ENCODE measurements at regions not wholly inside any gene's neighbourhood (a gene's known extent, or its start where the extent isn't known, plus 50 kb on each side); places are given as distances from the start of the nearest gene placed in this dataset.

DNA sequence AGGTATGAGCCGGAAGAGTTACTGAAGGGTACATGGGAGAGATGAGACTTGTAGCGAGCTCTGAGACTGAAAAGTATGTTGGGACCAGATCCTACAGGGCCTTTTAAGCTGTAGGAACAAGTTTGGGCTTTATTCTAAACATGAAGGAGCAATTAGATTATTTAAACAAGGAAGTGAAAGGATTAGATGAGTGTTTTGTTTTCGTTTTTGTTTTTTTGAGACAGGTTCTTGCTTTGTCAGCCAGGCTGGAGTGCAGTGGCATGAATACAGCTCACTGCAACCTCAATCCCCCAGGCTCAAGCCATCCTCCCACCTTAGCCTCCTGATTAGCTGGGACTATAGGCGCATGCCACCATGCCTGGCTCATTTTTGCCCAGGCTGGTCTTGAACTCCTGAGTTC lies 110.7 kb downstream of the C1D start:
- in situ Hi-C loops (cut with MboI; ENCODE audit: low pct_unique_long_range_greater_than_20kb in 2 of 9, low sequenced_read_pairs in 9 of 9, unreplicated experiment in 9 of 9), result no loop called here
- Histone ChIP-seq H3K4me1 (replicated peaks in 1 of 2) (peaks cover 9 to 24% of the 10 kb centered on the region in 2 donors), H3K4me3 (no peak overlapping the region), H3K27ac (no peak overlapping the region)
- ATAC-seq (replicated peaks in 6 of 8), result no peak
- WGBS, 10 experiments, result 50 to 100% (median 83%) methylated on average over 1 to 4 of the region's 4 CpGs; no CpG with 5 or more reads in 1 of the 10 experiments

DNA sequence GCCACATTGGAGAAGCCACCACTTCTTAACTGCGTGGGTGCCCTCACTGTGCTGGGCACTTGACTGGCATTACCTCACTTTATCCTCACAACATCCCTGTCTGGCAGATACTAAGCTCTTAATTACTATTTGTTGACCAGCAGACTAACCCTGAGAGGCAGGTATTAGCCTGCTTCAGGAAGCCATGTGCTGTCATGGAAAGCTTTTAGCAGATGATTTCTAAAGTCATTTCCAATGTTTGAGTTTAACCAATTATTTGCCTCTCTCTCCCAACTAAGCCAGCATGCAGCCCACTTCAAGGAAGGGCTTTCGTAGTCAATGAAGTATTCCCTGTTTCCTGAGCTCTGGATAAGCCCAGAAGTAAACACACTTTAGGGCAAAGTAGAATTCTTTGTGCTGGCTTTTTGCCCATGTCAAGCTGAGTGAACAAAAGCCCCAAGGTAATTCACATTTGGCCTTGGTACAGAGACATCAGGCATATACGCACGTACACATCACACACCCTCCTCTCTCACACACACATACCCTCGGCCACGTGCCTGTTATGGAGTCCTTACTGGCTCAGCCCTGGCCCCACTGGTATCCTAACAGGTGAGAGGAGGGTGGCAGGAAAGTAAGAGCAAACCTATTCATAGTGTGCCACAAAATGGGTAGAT lies 108.6 kb downstream of the C1D start:
- ATAC-seq (replicated peaks in 6 of 8), result peak in 1 of 8 experiments; percentile 21
- H3K4me3 ChIP-seq, result no peak overlapping the region
- WGBS, 10 experiments, result 45 to 100% (median 81%) methylated on average over 1 to 6 of the region's 6 CpGs; no CpG with 5 or more reads in 3 of the 10 experiments
- H3K4me1 ChIP-seq (replicated peaks in 1 of 2), result peaks cover 10 to 26% of the 10 kb centered on the region in 2 donors
- H3K27ac ChIP-seq, result no peak overlapping the region
- in situ Hi-C loops (cut with MboI; ENCODE audit: low pct_unique_long_range_greater_than_20kb in 2 of 9, low sequenced_read_pairs in 9 of 9, unreplicated experiment in 9 of 9), result no loop called here

DNA sequence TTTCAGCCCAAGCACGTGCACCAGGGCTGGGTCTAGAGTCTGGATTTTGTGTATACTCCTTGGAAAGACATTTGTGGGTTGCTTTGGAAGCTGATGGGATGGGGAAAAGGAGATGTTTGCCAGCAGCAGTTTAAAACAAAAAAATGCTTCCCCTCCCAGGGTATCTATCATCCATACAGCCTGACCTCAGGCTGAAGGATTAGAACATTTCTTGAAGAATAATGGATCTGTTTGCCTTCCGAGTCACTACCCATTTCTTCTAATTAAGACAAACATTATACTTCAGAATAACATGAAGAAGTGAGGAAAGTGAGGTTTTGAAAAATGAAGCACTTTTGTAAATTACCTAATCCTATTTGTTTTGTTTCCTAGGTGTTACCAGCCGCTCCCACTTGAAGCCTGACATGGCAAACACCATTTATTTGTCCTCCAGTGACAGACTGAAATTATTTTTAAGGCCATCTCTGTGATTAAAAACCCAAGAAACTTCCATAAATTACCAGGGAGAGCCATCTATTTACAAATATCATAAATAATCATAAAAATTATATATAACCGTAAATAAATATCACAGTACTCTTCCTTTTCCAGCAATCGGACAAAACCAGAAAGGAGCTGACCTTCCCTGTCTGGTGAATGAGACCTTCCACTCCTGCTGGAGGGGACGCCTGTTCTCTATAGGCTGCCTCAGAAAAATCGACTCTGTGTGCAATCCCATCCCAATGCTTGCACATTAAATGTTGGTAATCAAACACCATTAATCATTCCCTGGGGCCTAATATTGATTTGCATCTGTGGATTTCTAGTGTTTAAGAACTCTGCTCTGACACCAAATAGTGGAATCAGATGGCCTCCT lies 106.8 kb downstream of the C1D start:
- 60 to 85% (median 73%) methylated on average over 1 to 7 of the region's 7 CpGs for WGBS, 10 experiments
- peaks cover 10 to 31% of the 10 kb centered on the region in 2 donors for H3K4me1 ChIP-seq (replicated peaks in 1 of 2)
- peak in 5 of 8 experiments; percentile 80 to 83 (median 81) for ATAC-seq (replicated peaks in 6 of 8)
- in situ Hi-C loops (cut with MboI; ENCODE audit: low pct_unique_long_range_greater_than_20kb in 2 of 9, low sequenced_read_pairs in 9 of 9, unreplicated experiment in 9 of 9), result no loop called here
- peak overlapping the region in 1 of 2 donors; percentile 31 for H3K27ac ChIP-seq
- no peak overlapping the region for H3K4me3 ChIP-seq

DNA sequence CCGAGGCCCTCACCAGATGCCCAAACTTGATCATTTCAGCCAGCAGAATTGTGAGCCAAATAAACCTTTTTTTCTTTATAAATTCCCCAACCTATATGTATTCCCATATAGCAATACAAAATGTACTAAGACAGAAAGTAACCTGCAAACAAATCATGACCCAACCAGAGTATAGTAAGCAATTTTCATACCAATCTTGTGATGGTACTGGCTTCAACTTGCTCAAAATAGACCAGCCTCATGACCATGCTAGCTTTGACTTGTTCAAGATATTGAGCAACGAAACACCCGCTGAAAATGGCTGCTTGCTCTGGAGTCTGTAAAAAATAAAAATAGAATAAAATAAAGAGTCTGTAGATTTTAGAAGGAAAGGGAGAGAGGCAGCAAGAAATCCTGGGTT lies 97.6 kb downstream of the C1D start:
- H3K4me3 ChIP-seq, result no peak overlapping the region
- H3K27ac ChIP-seq, result no peak overlapping the region
- no peaks in the 10 kb centered on the region for H3K4me1 ChIP-seq (replicated peaks in 1 of 2)
- in situ Hi-C loops (cut with MboI; ENCODE audit: low pct_unique_long_range_greater_than_20kb in 2 of 9, low sequenced_read_pairs in 9 of 9, unreplicated experiment in 9 of 9), result no loop called here
- ATAC-seq (replicated peaks in 6 of 8), result no peak
- WGBS, 10 experiments, result 74 to 100% (median 94%) methylated on average over 1 to 3 of the region's 3 CpGs; no CpG with 5 or more reads in 1 of the 10 experiments

DNA sequence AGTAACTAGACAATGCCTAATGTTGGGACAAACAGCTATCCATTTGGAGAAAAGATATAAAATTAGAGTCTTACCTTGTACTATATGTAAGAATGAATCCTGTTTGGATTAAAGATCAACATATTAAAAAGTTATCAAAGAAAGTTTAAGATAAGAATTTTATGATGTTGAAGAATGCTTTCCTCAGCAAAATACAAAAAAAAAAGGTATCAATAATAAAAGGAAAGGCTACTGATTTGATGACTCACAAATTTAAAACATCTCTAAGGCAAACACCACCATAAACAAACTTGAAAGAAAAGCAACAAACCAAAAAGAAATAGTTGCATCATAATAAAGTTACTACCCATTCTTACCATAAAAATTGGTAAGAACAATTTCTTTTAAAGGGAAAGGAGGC lies 92.7 kb downstream of the C1D start:
- ATAC-seq (replicated peaks in 6 of 8), result no peak
- no peaks in the 10 kb centered on the region for H3K4me1 ChIP-seq (replicated peaks in 1 of 2)
- H3K4me3 ChIP-seq, result no peak overlapping the region
- H3K27ac ChIP-seq, result no peak overlapping the region
- in situ Hi-C loops (cut with MboI; ENCODE audit: low pct_unique_long_range_greater_than_20kb in 2 of 9, low sequenced_read_pairs in 9 of 9, unreplicated experiment in 9 of 9), result no loop called here

DNA sequence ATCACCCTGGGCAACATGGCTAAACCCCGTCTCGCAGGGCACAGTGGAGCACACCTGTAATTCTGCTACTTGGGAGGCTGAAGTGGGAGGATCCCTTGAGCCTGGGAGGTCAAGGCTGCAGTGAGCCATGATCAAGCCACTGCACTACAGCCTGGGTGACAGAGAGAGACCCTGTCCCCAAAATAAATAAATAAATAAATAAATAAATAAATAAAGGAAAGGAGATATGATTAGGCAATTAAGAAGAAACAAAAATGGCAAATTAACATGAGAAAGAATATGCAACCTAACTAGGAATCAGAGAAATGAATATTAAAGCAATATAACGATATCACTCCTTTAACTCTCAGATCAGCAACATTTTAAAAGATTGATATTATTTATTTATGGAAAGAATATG lies 92.3 kb downstream of the C1D start:
- 89 to 100% (median 95%) methylated on average over 1 to 3 of the region's 3 CpGs; no CpG with 5 or more reads in 2 of the 10 experiments for WGBS, 10 experiments
- Histone ChIP-seq H3K4me3 (no peak overlapping the region), H3K4me1 (replicated peaks in 1 of 2) (peaks cover 0 to 4% of the 10 kb centered on the region in 2 donors), H3K27ac (no peak overlapping the region)
- in situ Hi-C loops (cut with MboI; ENCODE audit: low pct_unique_long_range_greater_than_20kb in 2 of 9, low sequenced_read_pairs in 9 of 9, unreplicated experiment in 9 of 9), result no loop called here
- ATAC-seq (replicated peaks in 6 of 8), result no peak

DNA sequence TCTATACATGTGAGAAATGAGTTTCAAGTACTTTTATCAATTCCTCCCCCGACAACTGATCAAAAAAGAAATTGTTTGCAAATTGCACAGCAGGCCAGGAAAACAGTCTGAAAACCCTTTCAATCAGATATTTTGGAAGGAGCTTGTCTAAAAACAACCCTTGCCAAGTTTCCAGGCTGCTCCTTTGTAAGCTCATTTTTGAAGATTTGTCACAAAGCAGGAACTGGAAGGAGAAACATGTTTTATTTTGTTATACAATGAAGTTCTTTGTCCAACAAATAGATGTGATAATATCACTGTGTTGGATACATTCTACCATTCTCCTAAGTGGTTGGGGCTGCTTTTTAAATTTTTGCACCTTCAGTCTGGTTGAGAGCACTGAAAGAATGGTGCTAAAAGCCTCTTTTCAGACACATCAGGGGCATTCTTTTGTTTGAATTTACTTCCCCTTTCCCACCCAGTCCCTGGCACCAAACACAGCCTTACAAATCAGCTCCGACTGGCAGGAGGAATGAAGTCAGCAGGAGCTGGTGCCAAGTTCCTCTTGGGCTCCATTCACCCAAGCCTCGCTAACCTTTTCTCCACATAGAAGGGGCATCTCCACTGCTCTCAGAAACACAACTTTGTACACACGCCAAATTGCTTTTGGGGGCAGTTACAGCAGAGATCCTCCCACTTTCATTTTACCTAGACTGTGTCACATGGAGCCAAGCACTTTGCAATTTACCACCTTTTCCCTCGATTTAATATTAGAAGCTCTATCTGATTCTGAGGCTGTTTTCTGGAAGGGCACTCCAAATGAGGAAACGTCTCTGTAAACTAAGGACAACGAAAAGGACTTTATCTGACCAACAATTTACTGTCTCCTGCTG lies 88.0 kb downstream of the C1D start:
- no peak overlapping the region for H3K27ac ChIP-seq

DNA sequence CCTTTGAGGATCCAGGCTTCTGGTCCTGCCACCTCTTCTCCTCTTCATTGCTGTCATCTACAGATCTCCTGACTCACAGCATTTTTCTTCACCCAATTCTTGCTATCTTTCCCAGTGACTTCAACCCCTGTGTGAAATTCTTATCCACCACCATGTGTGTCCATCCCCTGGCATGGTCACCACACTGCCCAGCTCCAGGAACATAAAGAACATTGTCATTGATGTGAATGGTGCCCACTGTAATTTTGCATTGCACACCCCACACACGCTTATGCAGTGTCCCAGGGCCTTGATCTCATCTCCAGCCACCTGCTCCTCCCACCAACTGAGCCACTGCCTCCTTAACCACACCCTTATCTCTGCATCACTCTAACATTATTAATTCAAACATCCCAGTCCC lies 85.3 kb downstream of the C1D start:
- in situ Hi-C loops (cut with MboI; ENCODE audit: low pct_unique_long_range_greater_than_20kb in 2 of 9, low sequenced_read_pairs in 9 of 9, unreplicated experiment in 9 of 9), result no loop called here

More for the DNA sequence above, 88.0 kb downstream of the C1D start:
- 0 to 100% (median 74%) methylated on average over 1 to 7 of the region's 7 CpGs for whole genome bisulfite sequencing, 10 experiments
- Histone ChIP-seq H3K4me3 (no peak overlapping the region), H3K4me1 (replicated peaks in 1 of 2) (peaks cover 0 to 6% of the 10 kb centered on the region in 2 donors)
- peak in 5 of 8 experiments; percentile 26 to 86 (median 72) for ATAC-seq (replicated peaks in 6 of 8)
- in situ Hi-C loops (cut with MboI; ENCODE audit: low pct_unique_long_range_greater_than_20kb in 2 of 9, low sequenced_read_pairs in 9 of 9, unreplicated experiment in 9 of 9), result no loop called here

DNA sequence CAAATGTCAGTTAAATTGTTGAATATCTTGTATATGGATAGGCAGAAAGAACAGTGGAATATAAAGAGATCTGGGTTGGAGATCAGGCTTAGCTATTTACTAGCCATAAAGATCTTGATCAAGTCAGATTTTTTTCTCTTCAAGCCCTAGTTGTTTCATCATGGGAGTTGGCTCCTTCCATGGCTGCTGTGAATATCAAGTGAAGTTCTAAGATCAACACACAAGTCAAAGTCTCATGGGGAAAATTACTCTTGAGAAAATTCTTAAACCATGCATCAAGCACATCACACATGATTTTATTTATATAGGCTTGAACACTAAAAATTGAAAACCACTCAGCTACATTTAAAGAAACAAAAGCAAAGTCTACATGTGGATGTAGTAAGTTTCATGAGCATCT lies 79.8 kb downstream of the C1D start:
- no peak for ATAC-seq (replicated peaks in 6 of 8)
- H3K4me3 ChIP-seq, result no peak overlapping the region
- H3K4me1 ChIP-seq (replicated peaks in 1 of 2), result no peaks in the 10 kb centered on the region
- in situ Hi-C loops (cut with MboI; ENCODE audit: low pct_unique_long_range_greater_than_20kb in 2 of 9, low sequenced_read_pairs in 9 of 9, unreplicated experiment in 9 of 9), result no loop called here
- H3K27ac ChIP-seq, result no peak overlapping the region

More for the DNA sequence above, 85.3 kb downstream of the C1D start:
- Histone ChIP-seq H3K4me3 (no peak overlapping the region), H3K4me1 (replicated peaks in 1 of 2) (peaks cover 0 to 6% of the 10 kb centered on the region in 2 donors), H3K27ac (no peak overlapping the region)
- WGBS, 10 experiments, result 10 to 80% (median 60%) methylated on average over 1 of the region's 1 CpG; no CpG with 5 or more reads in 7 of the 10 experiments
- ATAC-seq (replicated peaks in 6 of 8), result peak in 2 of 8 experiments; percentile 28 to 52

DNA sequence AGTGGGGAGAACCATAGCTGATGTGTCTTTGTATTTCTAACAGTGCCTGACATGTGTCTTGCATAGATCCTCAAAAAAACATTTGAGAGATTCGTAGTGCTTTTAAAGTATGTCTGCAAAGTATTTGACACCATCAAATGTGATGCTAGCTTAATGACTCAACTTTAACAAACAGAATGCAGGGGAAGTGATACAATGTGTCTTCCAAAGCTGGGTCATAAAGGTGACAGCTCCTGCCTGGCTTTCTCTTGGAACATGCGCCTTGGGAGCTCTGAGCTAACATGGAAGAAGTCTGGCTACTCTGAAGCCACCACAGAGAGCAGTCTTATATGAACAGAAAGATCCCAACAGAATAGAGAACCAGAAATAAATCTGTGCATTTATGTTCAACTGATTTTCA lies 78.2 kb downstream of the C1D start:
- no peak overlapping the region for H3K4me3 ChIP-seq
- in situ Hi-C loops (cut with MboI; ENCODE audit: low pct_unique_long_range_greater_than_20kb in 2 of 9, low sequenced_read_pairs in 9 of 9, unreplicated experiment in 9 of 9), result no loop called here
- no peak overlapping the region for H3K27ac ChIP-seq
- no peak for ATAC-seq (replicated peaks in 6 of 8)
- WGBS, 10 experiments, result 0 to 100% (median 77%) methylated on average over 1 to 2 of the region's 2 CpGs; no CpG with 5 or more reads in 3 of the 10 experiments
- no peaks in the 10 kb centered on the region for H3K4me1 ChIP-seq (replicated peaks in 1 of 2)

DNA sequence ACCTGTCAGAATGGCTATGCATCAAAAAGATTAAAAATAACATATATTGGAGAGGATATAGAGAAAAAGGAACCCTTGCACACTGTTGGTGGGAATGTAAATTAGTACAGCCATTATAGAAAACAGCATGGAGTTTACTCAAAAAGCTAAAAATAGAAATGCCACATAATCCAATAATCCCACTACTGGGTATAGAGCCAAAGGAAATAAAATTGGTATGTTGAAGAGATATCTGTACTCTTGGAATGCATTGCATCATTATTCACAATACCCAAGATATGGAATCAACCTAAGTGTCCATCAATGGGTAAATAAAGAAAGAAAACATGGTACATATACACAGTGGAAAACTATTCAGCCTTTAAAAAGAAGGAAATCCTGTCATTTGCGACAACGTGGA lies 77.2 kb downstream of the C1D start:
- no peak for ATAC-seq (replicated peaks in 6 of 8)
- in situ Hi-C loops (cut with MboI; ENCODE audit: low pct_unique_long_range_greater_than_20kb in 2 of 9, low sequenced_read_pairs in 9 of 9, unreplicated experiment in 9 of 9), result no loop called here
- Histone ChIP-seq H3K4me1 (replicated peaks in 1 of 2) (no peaks in the 10 kb centered on the region), H3K27ac (no peak overlapping the region), H3K4me3 (no peak overlapping the region)
- 83 to 100% (median 93%) methylated on average over 1 to 2 of the region's 2 CpGs; no CpG with 5 or more reads in 1 of the 10 experiments for WGBS, 10 experiments

DNA sequence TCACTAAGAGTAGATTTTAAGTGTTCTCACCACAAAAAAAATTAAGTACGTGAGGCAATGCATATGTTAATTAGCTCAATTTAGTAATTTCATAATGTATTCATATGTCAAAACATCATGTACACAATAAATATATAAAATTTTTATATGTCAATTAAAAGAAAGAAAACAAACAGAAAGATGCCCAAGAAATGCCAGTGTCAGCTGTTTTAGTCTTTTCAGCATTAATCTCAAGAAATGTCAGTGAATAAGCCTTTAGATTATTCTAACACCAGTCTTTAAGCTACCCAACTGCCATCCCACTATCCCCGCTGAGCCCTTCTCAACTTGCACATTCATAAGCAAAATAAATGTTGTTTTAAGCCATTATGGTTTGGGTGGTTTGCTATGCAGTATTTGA lies 76.5 kb downstream of the C1D start:
- H3K4me3 ChIP-seq, result no peak overlapping the region
- 61 to 96% (median 89%) methylated on average over 1 to 2 of the region's 2 CpGs; no CpG with 5 or more reads in 2 of the 10 experiments for WGBS, 10 experiments
- no peak for ATAC-seq (replicated peaks in 6 of 8)
- no peak overlapping the region for H3K27ac ChIP-seq
- H3K4me1 ChIP-seq (replicated peaks in 1 of 2), result no peaks in the 10 kb centered on the region
- in situ Hi-C loops (cut with MboI; ENCODE audit: low pct_unique_long_range_greater_than_20kb in 2 of 9, low sequenced_read_pairs in 9 of 9, unreplicated experiment in 9 of 9), result no loop called here
